Activated B cell treated with CpG ODN at 0.5 μM for 24 hours (primary cell): ENCODE measurements at regions not wholly inside any gene's neighbourhood (a gene's known extent, or its start where the extent isn't known, plus 50 kb on each side); places are given as distances from the start of the nearest gene placed in this dataset.

Source experiments
- ATAC-seq: fragments of 200-7000 bp; cut with Tn5 transposase; one replicate; pipeline ENCODE4 v1.10.0; 2021; ENCODE audit warnings: low read depth, mild to moderate bottlenecking, moderate library complexity
- CTCF ChIA-PET: fragments of 350-600 bp; sonication (Branson Sonifier 250); formaldehyde crosslinking; loops from one replicate; lab custom pipeline; 2021; ENCODE audit warnings: antibody characterized with exemption; lab: Charles Lee
- POLR2A ChIA-PET: fragments of 350-600 bp; sonication (Branson Sonifier 250); formaldehyde crosslinking; loops from one replicate; lab custom pipeline; 2021; ENCODE audit warnings: antibody characterized with exemption; lab: Charles Lee
- DNase-seq: peaks from one replicate; pipeline ENCODE4 v3.0.0; 2022
- H3K27ac Mint-ChIP-seq: one replicate; pipeline ENCODE4 v1.8.0; 2020; ENCODE audit warnings: mixed read lengths
- H3K27me3 Mint-ChIP-seq: one replicate; pipeline ENCODE4 v1.8.0; 2021; ENCODE audit warnings: mixed read lengths
- H3K36me3 Mint-ChIP-seq: one replicate; pipeline ENCODE4 v1.8.0; 2021; ENCODE audit warnings: low read depth, mixed read lengths
- H3K4me1 Mint-ChIP-seq: one replicate; pipeline ENCODE4 v1.8.0; 2021; ENCODE audit warnings: mixed read lengths
- H3K4me3 Mint-ChIP-seq: one replicate; pipeline ENCODE4 v1.8.0; 2020; ENCODE audit warnings: mild to moderate bottlenecking, mixed read lengths
- H3K9me3 Mint-ChIP-seq: one replicate; pipeline ENCODE4 v1.8.0; 2020; ENCODE audit warnings: mixed read lengths
- intact Hi-C: fragments of 100-400 bp; cut with micrococcal nuclease; formaldehyde crosslinking; loops from one replicate; pipeline ENCODE4 v1.15.1; 2024
- TF ChIP-seq, protein P1 (sequence below): fragments of 200-600 bp; IDR thresholded peaks from one replicate; pipeline ENCODE4 v1.8.0; 2022; ENCODE audit warnings: antibody characterized with exemption, mild to moderate bottlenecking

DNA sequence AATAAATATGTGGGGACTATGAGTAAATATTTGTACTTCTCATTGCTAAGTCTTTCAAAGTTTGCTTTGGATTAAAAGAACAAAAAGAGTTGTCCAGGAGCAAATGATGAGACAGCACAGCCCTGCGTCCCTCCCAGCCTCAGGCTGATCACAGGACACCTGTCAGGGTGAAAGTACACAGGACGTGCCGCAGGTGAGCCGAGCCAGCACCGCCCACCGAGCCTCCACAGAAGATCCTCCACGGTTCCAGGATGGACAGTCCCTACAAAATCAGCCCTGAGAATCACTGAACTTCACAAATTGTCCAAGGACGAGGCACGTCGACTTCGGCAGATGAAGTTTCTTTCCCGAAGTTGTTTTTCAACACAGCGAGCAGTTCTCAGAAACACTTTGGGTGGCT is 661.5 kb downstream of the BRD1 start:
- no peak for ATAC-seq
- no peaks in the 10 kb centered on the region for H3K27me3 Mint-ChIP-seq
- ChIA-PET CTCF (no interaction called here), POLR2A (no interaction called here)
- intact Hi-C loops: no loop called here
- peaks cover 1% of the 10 kb centered on the region for H3K9me3 Mint-ChIP-seq
- TF ChIP-seq, protein P1, sequence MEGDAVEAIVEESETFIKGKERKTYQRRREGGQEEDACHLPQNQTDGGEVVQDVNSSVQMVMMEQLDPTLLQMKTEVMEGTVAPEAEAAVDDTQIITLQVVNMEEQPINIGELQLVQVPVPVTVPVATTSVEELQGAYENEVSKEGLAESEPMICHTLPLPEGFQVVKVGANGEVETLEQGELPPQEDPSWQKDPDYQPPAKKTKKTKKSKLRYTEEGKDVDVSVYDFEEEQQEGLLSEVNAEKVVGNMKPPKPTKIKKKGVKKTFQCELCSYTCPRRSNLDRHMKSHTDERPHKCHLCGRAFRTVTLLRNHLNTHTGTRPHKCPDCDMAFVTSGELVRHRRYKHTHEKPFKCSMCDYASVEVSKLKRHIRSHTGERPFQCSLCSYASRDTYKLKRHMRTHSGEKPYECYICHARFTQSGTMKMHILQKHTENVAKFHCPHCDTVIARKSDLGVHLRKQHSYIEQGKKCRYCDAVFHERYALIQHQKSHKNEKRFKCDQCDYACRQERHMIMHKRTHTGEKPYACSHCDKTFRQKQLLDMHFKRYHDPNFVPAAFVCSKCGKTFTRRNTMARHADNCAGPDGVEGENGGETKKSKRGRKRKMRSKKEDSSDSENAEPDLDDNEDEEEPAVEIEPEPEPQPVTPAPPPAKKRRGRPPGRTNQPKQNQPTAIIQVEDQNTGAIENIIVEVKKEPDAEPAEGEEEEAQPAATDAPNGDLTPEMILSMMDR: no peak
- no peaks in the 10 kb centered on the region for H3K4me1 Mint-ChIP-seq
- no peak overlapping the region for H3K4me3 Mint-ChIP-seq
- H3K36me3 Mint-ChIP-seq: no peaks in the 10 kb centered on the region
- H3K27ac Mint-ChIP-seq: no peak overlapping the region
- DNase-seq: no peak

DNA sequence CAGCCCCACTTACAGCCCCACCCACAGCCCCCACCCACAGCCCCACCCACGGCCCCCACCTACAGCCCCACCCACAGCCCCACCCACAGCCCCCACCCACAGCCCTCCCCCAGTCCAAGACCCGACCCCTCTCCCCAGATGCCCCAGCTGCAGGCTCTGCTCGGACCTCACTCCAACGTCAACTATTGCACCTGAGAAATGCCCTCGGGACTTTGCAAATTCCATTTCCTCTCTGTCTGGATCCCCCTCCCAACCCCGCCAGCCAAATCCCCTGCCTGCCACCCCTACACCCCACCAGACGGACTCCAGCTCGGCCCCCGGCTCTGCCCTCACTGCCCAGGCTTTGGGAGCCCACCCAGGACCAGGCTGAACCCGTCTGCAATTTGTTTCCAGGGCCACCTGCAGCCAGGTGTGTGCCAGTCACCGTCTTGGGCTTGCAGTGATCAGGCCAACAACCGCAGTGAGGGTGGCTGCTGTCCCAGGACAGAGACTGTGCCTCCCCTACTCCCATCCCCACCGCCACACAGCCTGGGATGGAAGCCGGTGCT is 662.8 kb downstream of the BRD1 start:
- TF ChIP-seq, protein P1: no peak
- no peaks in the 10 kb centered on the region for H3K27me3 Mint-ChIP-seq
- no peaks in the 10 kb centered on the region for H3K4me1 Mint-ChIP-seq
- POLR2A ChIA-PET: no interaction called here
- DNase-seq (no peak), ATAC-seq (no peak)
- no peak overlapping the region for H3K4me3 Mint-ChIP-seq
- H3K27ac Mint-ChIP-seq: no peak overlapping the region
- no peaks in the 10 kb centered on the region for H3K36me3 Mint-ChIP-seq
- no peaks in the 10 kb centered on the region for H3K9me3 Mint-ChIP-seq
- CTCF ChIA-PET: no interaction called here
- intact Hi-C loops: no loop called here

DNA sequence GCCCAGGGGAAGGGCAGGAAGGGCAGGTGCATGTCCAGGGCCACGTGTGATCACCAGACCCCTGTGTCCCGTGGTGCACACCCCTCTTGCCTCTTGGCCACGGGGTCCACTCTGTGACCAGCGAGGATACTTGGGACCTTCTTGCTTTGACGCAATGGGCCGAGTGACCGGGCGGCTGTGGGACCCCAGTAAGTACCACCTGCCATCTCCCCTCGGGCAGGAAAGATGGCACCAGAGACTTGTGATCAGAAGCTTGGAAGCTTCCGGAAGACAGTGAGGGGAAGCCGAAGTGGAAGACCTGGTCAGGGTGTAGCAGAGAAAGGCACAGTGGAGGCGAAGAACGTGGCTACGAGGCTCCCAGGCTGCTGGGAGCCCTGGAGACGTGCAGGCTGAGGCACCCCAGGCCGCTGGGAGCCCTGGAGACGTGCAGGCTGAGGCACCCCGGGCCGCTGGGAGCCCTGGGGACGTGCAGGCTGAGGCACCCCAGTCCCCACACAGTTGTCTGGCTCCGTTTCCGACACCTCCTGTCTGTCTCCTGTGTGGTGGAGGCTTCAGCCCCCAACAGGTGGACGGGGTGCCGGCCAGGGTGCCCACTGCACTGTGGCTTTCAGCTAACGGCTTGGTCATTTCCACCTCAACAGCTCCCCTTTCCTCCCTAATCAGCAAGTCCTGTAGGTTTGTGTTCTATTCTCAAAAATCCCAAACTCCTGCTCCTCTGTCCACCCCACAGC is 663.5 kb downstream of the BRD1 start:
- no peak for DNase-seq
- H3K27ac Mint-ChIP-seq: no peak overlapping the region
- POLR2A ChIA-PET: no interaction called here
- TF ChIP-seq, protein P1: no peak
- ATAC-seq: no peak
- no peaks in the 10 kb centered on the region for H3K36me3 Mint-ChIP-seq
- H3K4me1 Mint-ChIP-seq: no peaks in the 10 kb centered on the region
- CTCF ChIA-PET: no interaction called here
- H3K4me3 Mint-ChIP-seq: no peak overlapping the region
- H3K27me3 Mint-ChIP-seq: no peaks in the 10 kb centered on the region
- intact Hi-C loops: no loop called here
- H3K9me3 Mint-ChIP-seq: no peaks in the 10 kb centered on the region

DNA sequence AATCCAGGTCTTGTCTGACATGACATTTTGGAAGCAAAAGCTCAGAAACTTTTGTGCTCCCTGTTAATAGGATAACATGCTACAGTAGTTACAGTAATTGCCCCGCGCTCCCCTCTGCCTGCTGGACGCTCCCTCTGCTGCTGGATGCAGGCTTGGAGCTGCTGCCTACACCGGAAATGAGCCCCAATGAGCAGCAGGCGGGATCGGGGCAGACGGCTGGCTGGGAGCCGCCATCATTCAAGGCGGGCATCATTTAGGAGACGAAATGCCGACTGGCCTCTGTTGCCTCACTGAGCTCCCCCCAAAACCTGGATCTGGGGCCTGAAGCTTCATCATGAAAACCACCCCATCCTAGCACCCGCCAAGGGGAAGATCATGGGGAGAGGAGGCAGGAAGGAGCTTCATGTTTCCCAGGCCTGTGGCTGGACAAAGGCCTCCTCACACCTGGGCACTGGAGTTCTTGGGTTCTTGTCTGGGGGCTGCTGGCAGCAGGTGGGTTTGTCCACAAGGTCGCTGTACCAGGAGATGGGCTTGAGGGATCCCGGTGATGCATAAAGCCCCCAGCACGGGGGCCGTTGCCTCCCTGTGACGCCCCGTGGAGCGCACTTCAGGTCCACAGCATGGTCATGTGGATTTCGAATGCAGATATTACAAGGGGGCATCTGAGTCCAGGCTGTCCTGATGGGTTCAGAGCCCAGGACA is 664.3 kb downstream of the BRD1 start:
- no peaks in the 10 kb centered on the region for H3K9me3 Mint-ChIP-seq
- H3K27me3 Mint-ChIP-seq: no peaks in the 10 kb centered on the region
- ChIA-PET CTCF (no interaction called here), POLR2A (no interaction called here)
- H3K27ac Mint-ChIP-seq: no peak overlapping the region
- ATAC-seq: no peak
- TF ChIP-seq, protein P1: no peak
- H3K36me3 Mint-ChIP-seq: no peaks in the 10 kb centered on the region
- intact Hi-C loops: no loop called here
- H3K4me1 Mint-ChIP-seq: no peaks in the 10 kb centered on the region
- DNase-seq: no peak
- no peak overlapping the region for H3K4me3 Mint-ChIP-seq

DNA sequence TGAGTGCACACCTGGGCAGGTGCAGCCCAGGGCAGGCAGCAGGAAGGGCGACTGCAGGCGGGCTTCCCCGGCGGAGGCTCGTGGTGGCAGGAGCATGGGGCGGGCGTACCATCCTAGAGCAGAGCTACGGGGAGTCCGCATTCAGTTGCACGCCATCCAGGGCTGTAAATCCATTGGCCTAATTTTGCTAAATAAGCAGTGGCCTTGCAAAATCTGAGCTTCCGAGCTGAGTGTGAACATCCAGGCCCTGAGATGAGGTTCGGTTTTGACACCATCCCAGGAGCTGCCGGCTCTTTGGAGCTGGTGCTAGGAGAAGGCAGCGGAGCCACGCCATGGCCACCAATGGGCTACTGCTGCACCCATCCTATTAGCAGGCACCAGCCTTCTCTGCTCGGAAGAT is 664.8 kb downstream of the BRD1 start:
- CTCF ChIA-PET: no interaction called here
- Mint-ChIP-seq H3K4me3 (no peak overlapping the region), H3K27ac (no peak overlapping the region), H3K4me1 (no peaks in the 10 kb centered on the region), H3K36me3 (no peaks in the 10 kb centered on the region), H3K9me3 (no peaks in the 10 kb centered on the region), H3K27me3 (no peaks in the 10 kb centered on the region)
- intact Hi-C loops: no loop called here
- POLR2A ChIA-PET: no interaction called here
- no peak for DNase-seq
- no peak for ATAC-seq
- TF ChIP-seq, protein P1: no peak
